HEK293 (cell line): ENCODE measurements at regions not wholly inside any gene's neighbourhood (a gene's known extent, or its start where the extent isn't known, plus 50 kb on each side); places are given as distances from the start of the nearest gene placed in this dataset.

Source experiments
- CTCF ChIA-PET: fragments of 350-600 bp; formaldehyde crosslinking; extraction: SDS; loops from one replicate; lab custom pipeline; 2021; ENCODE audit warnings: antibody characterized with exemption; lab: Yijun Ruan, JAX
- POLR2A ChIA-PET: fragments of 300-600 bp; formaldehyde crosslinking; extraction: SDS; loops from one replicate; lab custom pipeline; 2020; ENCODE audit warnings: antibody characterized with exemption, inconsistent platforms; lab: Yijun Ruan, JAX
- H3K27ac ChIP-seq: fragments of 200-500 bp; sonication (Bioruptor generic); 2 replicates; pipeline ENCODE4 v1.5.1; 2014; ENCODE audit warnings: low read depth, low read length, control low read depth, inconsistent platforms; ENCODE audit errors: extremely low read depth
- H3K36me3 ChIP-seq, 2 experiments: fragments of 200-500 bp in 1 of 2; sonication (Bioruptor generic) in 1 of 2; 1 replicate in 1 of 2; 2 replicates in 1 of 2; pipeline ENCODE4 v1.5.1; 2014 to 2017; ENCODE audit warnings: inconsistent platforms in 2 of 2, low read length in 2 of 2; ENCODE audit not compliant: control insufficient read depth in 2 of 2, insufficient read depth in 1 of 2
- H3K4me1 ChIP-seq: fragments of 200-500 bp; sonication (Bioruptor generic); 2 replicates; pipeline ENCODE4 v1.5.1; 2014; ENCODE audit warnings: mild to moderate bottlenecking, low read length, inconsistent platforms; ENCODE audit not compliant: control insufficient read depth, insufficient read depth
- H3K4me3 ChIP-seq: 2 replicates; pipeline ENCODE4 v1.5.1; 2011; ENCODE audit warnings: low read depth, mild to moderate bottlenecking, control low read depth, low read length, moderate library complexity
- H3K9me3 ChIP-seq: fragments of 200-500 bp; sonication (Bioruptor generic); 2 replicates; pipeline ENCODE4 v1.5.1; 2014; ENCODE audit warnings: low read depth, low read length, inconsistent platforms; ENCODE audit not compliant: control insufficient read depth, insufficient read depth
- BCL11A ChIP-seq: fragments of 450-650 bp; formaldehyde crosslinking; IDR thresholded peaks from 2 replicates; pipeline ENCODE4 v1.5.1; 2016; ENCODE audit warnings: low read depth, missing biosample characterization, missing genetic modification characterization
- BCL11B ChIP-seq: fragments of 450-650 bp; formaldehyde crosslinking; IDR thresholded peaks from 2 replicates; pipeline ENCODE4 v1.5.1; 2016; ENCODE audit warnings: low read depth, missing biosample characterization, missing genetic modification characterization
- GFI1B ChIP-seq: fragments of 450-650 bp; formaldehyde crosslinking; IDR thresholded peaks from 2 replicates; pipeline ENCODE4 v1.5.1; 2016; ENCODE audit warnings: missing biosample characterization, missing genetic modification characterization
- INSM2 ChIP-seq: fragments of 450-650 bp; formaldehyde crosslinking; IDR thresholded peaks from 2 replicates; pipeline ENCODE4 v1.5.1; 2016; ENCODE audit warnings: missing biosample characterization, missing genetic modification characterization
- KLF1 ChIP-seq: fragments of 450-650 bp; formaldehyde crosslinking; IDR thresholded peaks from 2 replicates; pipeline ENCODE4 v1.5.1; 2016; ENCODE audit warnings: missing biosample characterization, missing genetic modification characterization
- KLF17 ChIP-seq: fragments of 450-650 bp; formaldehyde crosslinking; IDR thresholded peaks from 2 replicates; pipeline ENCODE4 v1.5.1; 2016; ENCODE audit warnings: missing biosample characterization, missing genetic modification characterization
- KLF8 ChIP-seq: fragments of 450-650 bp; formaldehyde crosslinking; IDR thresholded peaks from 2 replicates; pipeline ENCODE4 v1.5.1; 2016; ENCODE audit warnings: missing biosample characterization, missing genetic modification characterization
- KLF9 ChIP-seq: fragments of 450-650 bp; formaldehyde crosslinking; IDR thresholded peaks from 2 replicates; pipeline ENCODE4 v1.5.1; 2016; ENCODE audit warnings: missing biosample characterization, missing genetic modification characterization, low read depth
- PATZ1 ChIP-seq: fragments of 450-650 bp; formaldehyde crosslinking; IDR thresholded peaks from 2 replicates; pipeline ENCODE4 v1.5.1; 2016; ENCODE audit warnings: missing biosample characterization, missing genetic modification characterization
- REPIN1 ChIP-seq: fragments of 450-650 bp; formaldehyde crosslinking; IDR thresholded peaks from 2 replicates; pipeline ENCODE4 v1.5.1; 2017; ENCODE audit warnings: missing biosample characterization, missing genetic modification characterization, low read depth
- SP3 ChIP-seq: fragments of 450-650 bp; formaldehyde crosslinking; IDR thresholded peaks from 2 replicates; pipeline ENCODE4 v1.5.1; 2016; ENCODE audit warnings: missing biosample characterization, missing genetic modification characterization
- ZFHX2 ChIP-seq: fragments of 450-650 bp; formaldehyde crosslinking; conservative IDR thresholded peaks from 2 replicates; pipeline ENCODE4 v1.5.1; 2016; ENCODE audit warnings: missing biosample characterization, missing genetic modification characterization
- ZFP3 ChIP-seq: fragments of 450-650 bp; formaldehyde crosslinking; IDR thresholded peaks from 2 replicates; pipeline ENCODE4 v1.5.1; 2016; ENCODE audit warnings: low read depth, missing biosample characterization, missing genetic modification characterization
- ZFP37 ChIP-seq: fragments of 450-650 bp; formaldehyde crosslinking; IDR thresholded peaks from 2 replicates; pipeline ENCODE4 v1.5.1; 2016; ENCODE audit warnings: missing biosample characterization, missing genetic modification characterization
- ZNF521 ChIP-seq: fragments of 450-650 bp; formaldehyde crosslinking; IDR thresholded peaks from 2 replicates; pipeline ENCODE4 v1.5.1; 2017; ENCODE audit warnings: missing biosample characterization, mild to moderate bottlenecking, missing genetic modification characterization
- ZNF549 ChIP-seq: fragments of 450-650 bp; IDR thresholded peaks from 2 replicates; pipeline ENCODE4 v1.5.1; 2018; ENCODE audit warnings: missing biosample characterization, missing genetic modification characterization, mild to moderate bottlenecking, inconsistent platforms, moderate library complexity
- ZNF585B ChIP-seq: fragments of 450-650 bp; formaldehyde crosslinking; IDR thresholded peaks from 2 replicates; pipeline ENCODE4 v1.5.1; 2016; ENCODE audit warnings: missing biosample characterization, missing genetic modification characterization
- ZNF623 ChIP-seq: fragments of 450-650 bp; formaldehyde crosslinking; IDR thresholded peaks from 2 replicates; pipeline ENCODE4 v1.5.1; 2016; ENCODE audit warnings: missing biosample characterization, missing genetic modification characterization
- ZNF654 ChIP-seq: fragments of 450-650 bp; formaldehyde crosslinking; IDR thresholded peaks from 2 replicates; pipeline ENCODE4 v1.5.1; 2016; ENCODE audit warnings: low read depth, missing biosample characterization, missing genetic modification characterization
- ZNF660 ChIP-seq: fragments of 450-650 bp; IDR thresholded peaks from 2 replicates; pipeline ENCODE4 v1.5.1; 2018; ENCODE audit warnings: missing biosample characterization, mild to moderate bottlenecking, missing genetic modification characterization
- ZNF664 ChIP-seq: fragments of 450-650 bp; formaldehyde crosslinking; IDR thresholded peaks from 2 replicates; pipeline ENCODE4 v1.5.1; 2016; ENCODE audit warnings: missing biosample characterization, missing genetic modification characterization
- ZSCAN4 ChIP-seq: fragments of 450-650 bp; formaldehyde crosslinking; IDR thresholded peaks from 2 replicates; pipeline ENCODE4 v1.5.1; 2017; ENCODE audit warnings: missing biosample characterization, missing genetic modification characterization

GRCh38 chr1:30194046-30194619 lies 529.3 kb downstream of the MATN1 start (continued):
- no peak for TF ChIP-seq BCL11B (tag by site-specific recombination)
- TF ChIP-seq REPIN1 (tag by site-specific recombination), result no peak
- TF ChIP-seq ZSCAN4 (tag by site-specific recombination), result no peak
- no peak for TF ChIP-seq KLF17 (tag by site-specific recombination)

DNA sequence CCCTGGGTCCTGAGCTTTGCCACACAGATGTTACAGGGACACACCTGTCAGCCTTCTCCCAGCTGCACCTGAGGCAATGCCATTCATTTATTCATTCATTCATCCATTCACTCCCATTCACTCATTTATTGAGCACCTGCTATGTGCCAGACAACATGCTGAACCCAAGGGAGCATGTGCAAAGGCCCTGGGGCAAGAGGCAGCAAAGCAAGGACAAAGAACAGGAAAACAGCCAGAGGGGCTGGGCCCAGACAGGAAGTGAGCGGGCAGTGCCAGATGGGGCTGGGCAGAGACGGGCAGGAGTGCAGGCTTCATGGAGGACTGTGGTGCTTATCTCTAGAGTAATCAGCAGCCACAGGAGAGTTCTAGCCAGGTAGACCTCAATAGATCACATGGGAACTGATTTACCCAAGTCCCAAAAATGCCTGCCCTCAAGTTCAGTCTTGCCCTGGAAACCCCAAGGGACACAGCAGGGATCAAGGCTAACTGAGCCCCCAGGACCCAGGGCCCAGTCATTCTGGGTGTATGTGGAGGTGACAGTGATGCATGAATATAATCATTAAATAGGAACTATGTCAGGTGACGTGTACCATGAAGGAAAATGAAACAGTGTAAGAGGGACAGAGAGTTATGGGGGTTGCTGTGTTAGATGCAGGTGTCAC lies 530.3 kb downstream of the MATN1 start:
- no peaks in the 10 kb centered on the region for H3K36me3 ChIP-seq
- no peak overlapping the region for H3K27ac ChIP-seq
- ChIA-PET POLR2A (no interaction called here), CTCF (interaction anchor here (0.6 kb wide), 2 partner anchors 37 to 83 kb away, joined by 3 to 4 read pairs; no protein-coding TSS in a partner anchor)
- TF ChIP-seq KLF9 (tag by site-specific recombination), result no peak
- TF ChIP-seq GFI1B (tag by site-specific recombination), result no peak
- TF ChIP-seq ZNF664 (tag by site-specific recombination), result 0 out of 2 replicates have a peak, but pooled peaks have one; percentile 51
- peak; percentile 93 for TF ChIP-seq ZNF623
- H3K4me3 ChIP-seq, result no peak overlapping the region
- no peaks in the 10 kb centered on the region for H3K9me3 ChIP-seq
- no peaks in the 10 kb centered on the region for H3K4me1 ChIP-seq

GRCh38 chr1:30191154-30191702 lies 532.2 kb downstream of the MATN1 start:
- Histone ChIP-seq H3K9me3 (no peaks in the 10 kb centered on the region), H3K36me3 (no peaks in the 10 kb centered on the region), H3K4me1 (no peaks in the 10 kb centered on the region), H3K4me3 (no peak overlapping the region), H3K27ac (no peak overlapping the region)
- TF ChIP-seq ZNF521 (tag by site-specific recombination), result no peak
- peak; percentile 99 for TF ChIP-seq KLF1
- peak; percentile 25 for TF ChIP-seq ZNF585B (tag by site-specific recombination)
- TF ChIP-seq BCL11A (tag by site-specific recombination), result no peak
- peak; percentile 40; the same call in 1 of the 2 replicates for TF ChIP-seq SP3 (tag by site-specific recombination)
- TF ChIP-seq ZFP3 (tag by site-specific recombination), result no peak
- no peak for TF ChIP-seq ZFHX2 (tag by site-specific recombination)
- no peak for TF ChIP-seq ZNF654 (tag by site-specific recombination)
- TF ChIP-seq ZFP37 (tag by site-specific recombination), result no peak
- peak; percentile 82 for TF ChIP-seq KLF9 (tag by site-specific recombination)
- TF ChIP-seq PATZ1 (tag by site-specific recombination), result no peak
- TF ChIP-seq INSM2 (tag by site-specific recombination), result no peak
- TF ChIP-seq KLF8 (tag by site-specific recombination), result peak; percentile 48; the same call in 1 of the 2 replicates
- no peak for TF ChIP-seq ZNF549 (tag by site-specific recombination)
- no peak for TF ChIP-seq ZNF660 (tag by site-specific recombination)
- ChIA-PET POLR2A (no interaction called here), CTCF (interaction anchor here (0.7 kb wide), 1 partner anchor 730 kb away, joined by 5 read pairs; no protein-coding TSS in a partner anchor)
